K562 (cell line): ENCODE measurements at regions not wholly inside any gene's neighbourhood (a gene's known extent, or its start where the extent isn't known, plus 50 kb on each side); places are given as distances from the start of the nearest gene placed in this dataset.

Experiments
- KAT8 ChIP-seq: fragments of 450-650 bp; IDR thresholded peaks from 2 replicates; pipeline ENCODE4 v1.6.1; 2016; ENCODE audit warnings: low read depth, mild to moderate bottlenecking
- MECOM ChIP-seq: fragments of 250-450 bp; sonication (Bioruptor Pico); IDR thresholded peaks from 2 replicates; pipeline ENCODE4 v1.8.0; 2022; ENCODE audit warnings: inconsistent platforms
- PHF21A ChIP-seq: fragments of 450-650 bp; IDR thresholded peaks from 2 replicates; pipeline ENCODE4 v1.6.1; 2017; ENCODE audit warnings: low read depth, borderline replicate concordance
- SPI1 ChIP-seq: IDR thresholded peaks from 2 replicates; pipeline ENCODE4 v1.6.1; 2011; ENCODE audit warnings: low read depth, low read length, control low read depth, borderline replicate concordance
- TCF3 ChIP-seq: sonication (generic); formaldehyde crosslinking; IDR thresholded peaks from 2 replicates; pipeline ENCODE4 v1.4.0; 2020; ENCODE audit warnings: mild to moderate bottlenecking, missing genetic modification reagents
- ZFP36 ChIP-seq: fragments of 150-350 bp; IDR thresholded peaks from 2 replicates; pipeline ENCODE4 v1.6.1; 2018; ENCODE audit warnings: low read length, low read depth; ENCODE audit not compliant: partially characterized antibody
- ZNF280B ChIP-seq: fragments of 250-450 bp; sonication (Bioruptor Pico); IDR thresholded peaks from 2 replicates; pipeline ENCODE4 v1.5.1; 2021; ENCODE audit warnings: mild to moderate bottlenecking

DNA sequence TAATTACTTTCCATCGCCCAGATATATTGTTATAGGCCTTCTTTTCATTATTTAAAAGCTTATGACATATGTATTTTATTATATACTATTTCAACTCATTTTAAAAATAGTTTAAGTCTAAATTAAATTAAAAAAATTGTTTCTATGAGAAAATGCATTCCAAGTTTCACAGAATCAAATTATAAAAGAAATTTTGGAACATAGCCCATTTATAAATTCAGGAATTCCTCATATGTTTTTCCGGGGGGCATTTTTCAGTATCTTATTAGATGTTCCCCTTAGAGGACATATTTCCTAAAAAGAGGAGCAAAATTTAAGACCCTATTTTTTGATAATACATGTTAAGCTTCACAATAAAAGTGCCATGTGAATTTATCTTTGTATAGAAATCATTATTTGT, 119.9 kb upstream of the ATP2B1 start:
- TF ChIP-seq ZNF280B (CRISPR knock-in tag), result no peak
- no peak for TF ChIP-seq ZFP36
- TF ChIP-seq KAT8, result no peak
- TF ChIP-seq TCF3 (CRISPR knock-in tag), result no peak
- no peak for TF ChIP-seq MECOM (CRISPR knock-in tag)
- TF ChIP-seq SPI1, result no peak
- TF ChIP-seq PHF21A, result no peak
